Loucy (cell line): ENCODE measurements at regions not wholly inside any gene's neighbourhood (a gene's known extent, or its start where the extent isn't known, plus 50 kb on each side); places are given as distances from the start of the nearest gene placed in this dataset.

ENCODE experiments used
- CTCF ChIP-seq: fragments of 200-600 bp; sonication (generic); conservative IDR thresholded peaks from 2 replicates; pipeline ENCODE4 v1.5.1; 2014; ENCODE audit warnings: mild to moderate bottlenecking, antibody characterized with exemption, low read length
- EZH2phosphoT487 ChIP-seq: fragments of 200-600 bp; IDR thresholded peaks from 2 replicates; pipeline ENCODE4 v1.6.1; 2018; ENCODE audit warnings: antibody characterized with exemption, mild to moderate bottlenecking, moderate library complexity, borderline replicate concordance

GRCh38 chr18:77526962-77527361 lies 277.3 kb downstream of the GALR1 start:
- TF ChIP-seq CTCF: no peak
- no peak for TF ChIP-seq EZH2phosphoT487
